ENCODE measurements at regions not wholly inside any gene's neighbourhood (a gene's known extent, or its start where the extent isn't known, plus 50 kb on each side); places are given as distances from the start of the nearest gene placed in this dataset.

DNA sequence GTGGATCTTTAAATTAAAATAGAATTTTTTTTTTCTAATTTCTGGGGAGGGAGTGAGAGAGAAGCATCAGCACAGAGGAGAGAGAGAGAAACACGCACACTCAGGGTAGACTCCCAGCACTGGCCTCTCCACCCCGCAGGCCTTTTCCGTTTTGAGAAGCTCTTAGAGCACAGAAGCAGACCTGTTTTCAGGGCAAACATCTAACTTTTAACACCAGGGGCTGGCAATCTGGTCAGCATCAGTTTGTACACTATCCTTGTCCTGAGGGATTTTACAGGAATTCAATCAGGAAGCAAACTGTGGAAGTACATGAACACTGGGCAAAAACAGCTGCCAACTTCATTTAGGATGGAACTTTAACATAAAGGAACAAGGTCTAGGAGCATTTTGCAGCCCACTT lies 117.9 kb upstream of the ESRRG start:
- Histone ChIP-seq H3K4me3 (no peak overlapping the region), H3K27ac (no peak overlapping the region), H3K9me3 (replicated peaks in 1 of 3) (no peaks in the 10 kb centered on the region), H3K27me3 (no peaks in the 10 kb centered on the region), H3K4me1 (replicated peaks in 1 of 2) (no peaks in the 10 kb centered on the region), H3K36me3 (replicated peaks in 1 of 2) (no peaks in the 10 kb centered on the region)
- no peak for TF ChIP-seq POLR2A (IDR thresholded peaks at IDR 0.05)
- TF ChIP-seq, protein P1, sequence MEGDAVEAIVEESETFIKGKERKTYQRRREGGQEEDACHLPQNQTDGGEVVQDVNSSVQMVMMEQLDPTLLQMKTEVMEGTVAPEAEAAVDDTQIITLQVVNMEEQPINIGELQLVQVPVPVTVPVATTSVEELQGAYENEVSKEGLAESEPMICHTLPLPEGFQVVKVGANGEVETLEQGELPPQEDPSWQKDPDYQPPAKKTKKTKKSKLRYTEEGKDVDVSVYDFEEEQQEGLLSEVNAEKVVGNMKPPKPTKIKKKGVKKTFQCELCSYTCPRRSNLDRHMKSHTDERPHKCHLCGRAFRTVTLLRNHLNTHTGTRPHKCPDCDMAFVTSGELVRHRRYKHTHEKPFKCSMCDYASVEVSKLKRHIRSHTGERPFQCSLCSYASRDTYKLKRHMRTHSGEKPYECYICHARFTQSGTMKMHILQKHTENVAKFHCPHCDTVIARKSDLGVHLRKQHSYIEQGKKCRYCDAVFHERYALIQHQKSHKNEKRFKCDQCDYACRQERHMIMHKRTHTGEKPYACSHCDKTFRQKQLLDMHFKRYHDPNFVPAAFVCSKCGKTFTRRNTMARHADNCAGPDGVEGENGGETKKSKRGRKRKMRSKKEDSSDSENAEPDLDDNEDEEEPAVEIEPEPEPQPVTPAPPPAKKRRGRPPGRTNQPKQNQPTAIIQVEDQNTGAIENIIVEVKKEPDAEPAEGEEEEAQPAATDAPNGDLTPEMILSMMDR (IDR thresholded peaks at IDR 0.05): no peak
- intact Hi-C loops (cut with DNase I): no loop called here
- no peak for DNase-seq
- WGBS, 4 donors: 78 to 83% (median 80%) methylated on average over 3 of the region's 3 CpGs

DNA sequence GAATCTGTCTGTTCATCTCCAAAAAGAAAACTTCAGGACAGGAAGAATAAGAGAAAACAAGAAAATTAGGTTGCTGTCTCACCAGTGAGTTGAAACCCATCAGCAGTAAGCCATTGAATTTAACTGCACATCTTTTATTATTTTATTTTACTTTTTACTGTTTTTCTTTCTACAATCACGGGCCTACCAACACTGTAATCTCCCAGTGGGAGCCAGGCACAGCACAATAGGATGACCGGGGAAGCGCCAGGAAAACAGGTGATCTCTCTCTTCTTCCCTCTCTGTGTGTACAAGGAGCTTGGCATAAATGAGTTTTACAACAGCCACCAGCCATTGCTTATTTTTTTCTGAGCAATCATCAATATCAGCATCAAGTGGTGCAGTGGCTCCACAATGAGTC lies 113.1 kb upstream of the ESRRG start:
- intact Hi-C loops (cut with DNase I): no loop called here
- no peak for DNase-seq
- TF ChIP-seq, protein P1 (IDR thresholded peaks at IDR 0.05): no peak
- TF ChIP-seq POLR2A (IDR thresholded peaks at IDR 0.05): no peak
- Histone ChIP-seq H3K36me3 (replicated peaks in 1 of 2) (no peaks in the 10 kb centered on the region), H3K4me3 (no peak overlapping the region), H3K9me3 (replicated peaks in 1 of 3) (no peaks in the 10 kb centered on the region), H3K4me1 (replicated peaks in 1 of 2) (no peaks in the 10 kb centered on the region), H3K27ac (no peak overlapping the region), H3K27me3 (no peaks in the 10 kb centered on the region)
- 72 to 88% (median 80%) methylated on average over 3 of the region's 3 CpGs for WGBS, 4 donors

DNA sequence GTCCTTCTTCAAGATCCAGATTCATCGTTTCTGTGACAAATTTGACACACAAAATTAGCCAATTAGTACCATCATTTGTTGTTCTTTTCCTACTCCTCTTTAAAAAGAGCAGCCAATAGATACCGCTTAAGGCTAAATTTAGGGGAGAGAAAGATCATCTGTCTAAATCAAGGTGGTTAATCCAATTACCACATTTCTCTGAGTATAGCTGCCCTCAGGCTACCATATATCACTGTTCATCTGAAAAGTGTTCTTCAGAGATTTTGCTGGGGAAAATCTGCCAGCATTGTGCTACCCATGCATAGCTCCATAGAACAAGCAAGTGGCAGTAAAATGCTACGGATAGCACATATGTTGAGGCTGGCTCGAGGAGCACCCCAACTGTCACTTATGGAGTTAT lies 110.3 kb upstream of the ESRRG start:
- intact Hi-C loops (cut with DNase I): no loop called here
- 80 to 84% (median 82%) methylated on average over 4 of the region's 4 CpGs for whole genome bisulfite sequencing, 4 donors
- no peaks in the 10 kb centered on the region for H3K36me3 ChIP-seq (replicated peaks in 1 of 2)
- H3K4me3 ChIP-seq: no peak overlapping the region
- TF ChIP-seq, protein P1 (IDR thresholded peaks at IDR 0.05): no peak
- TF ChIP-seq POLR2A (IDR thresholded peaks at IDR 0.05): no peak
- DNase-seq: no peak
- H3K27ac ChIP-seq: no peak overlapping the region
- no peaks in the 10 kb centered on the region for H3K27me3 ChIP-seq
- no peaks in the 10 kb centered on the region for H3K4me1 ChIP-seq (replicated peaks in 1 of 2)
- H3K9me3 ChIP-seq (replicated peaks in 1 of 3): no peaks in the 10 kb centered on the region

DNA sequence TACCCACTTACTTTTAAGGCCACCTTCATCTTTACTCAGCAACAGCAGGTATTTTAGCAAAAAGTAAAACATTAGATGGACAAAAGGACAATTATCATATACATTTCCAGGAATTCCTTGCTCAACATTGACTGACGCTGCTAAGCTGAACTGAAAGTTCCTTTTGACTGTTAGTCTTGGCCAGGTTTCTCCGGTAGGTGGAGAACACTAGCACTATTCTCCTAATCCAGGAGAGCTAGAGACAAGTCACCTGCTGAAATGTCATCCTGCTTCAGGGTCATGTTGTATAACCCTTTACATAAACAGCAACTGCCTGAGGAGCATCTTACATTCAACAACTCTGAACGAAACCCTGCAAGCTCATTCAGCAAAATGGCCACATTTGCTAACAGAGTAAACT lies 109.0 kb upstream of the ESRRG start:
- intact Hi-C loops (cut with DNase I): no loop called here
- TF ChIP-seq, protein P1 (IDR thresholded peaks at IDR 0.05): no peak
- no peak for TF ChIP-seq POLR2A (IDR thresholded peaks at IDR 0.05)
- WGBS, 4 donors: 86 to 91% (median 88%) methylated on average over 3 of the region's 3 CpGs
- H3K27ac ChIP-seq: no peak overlapping the region
- H3K4me1 ChIP-seq (replicated peaks in 1 of 2): no peaks in the 10 kb centered on the region
- no peak overlapping the region for H3K4me3 ChIP-seq
- DNase-seq: no peak
- no peaks in the 10 kb centered on the region for H3K27me3 ChIP-seq
- H3K9me3 ChIP-seq (replicated peaks in 1 of 3): no peaks in the 10 kb centered on the region
- H3K36me3 ChIP-seq (replicated peaks in 1 of 2): no peaks in the 10 kb centered on the region

All from adrenal gland (tissue), 9 donors.